Stimulated activated CD4-positive, alpha-beta T cell treated with anti-CD3 and anti-CD28 coated beads, Interleukin-4, amount 100 ng/mL, for 1 hour (primary cell): ENCODE measurements at regions not wholly inside any gene's neighbourhood (a gene's known extent, or its start where the extent isn't known, plus 50 kb on each side); places are given as distances from the start of the nearest gene placed in this dataset.
"Not testable (repeated sequence)": the region's sequence is repeated elsewhere in the genome, so short reads cannot be mapped to it uniquely, and the experiment has no call there.

Source experiments
- DNase-seq: peaks from one replicate; pipeline ENCODE4 v3.0.0-alpha.2; 2020

- DNase-seq, result no peak
Observed at GRCh38 chrX:109880629-109881028, 122.3 kb upstream of the TMEM164 start.

DNA sequence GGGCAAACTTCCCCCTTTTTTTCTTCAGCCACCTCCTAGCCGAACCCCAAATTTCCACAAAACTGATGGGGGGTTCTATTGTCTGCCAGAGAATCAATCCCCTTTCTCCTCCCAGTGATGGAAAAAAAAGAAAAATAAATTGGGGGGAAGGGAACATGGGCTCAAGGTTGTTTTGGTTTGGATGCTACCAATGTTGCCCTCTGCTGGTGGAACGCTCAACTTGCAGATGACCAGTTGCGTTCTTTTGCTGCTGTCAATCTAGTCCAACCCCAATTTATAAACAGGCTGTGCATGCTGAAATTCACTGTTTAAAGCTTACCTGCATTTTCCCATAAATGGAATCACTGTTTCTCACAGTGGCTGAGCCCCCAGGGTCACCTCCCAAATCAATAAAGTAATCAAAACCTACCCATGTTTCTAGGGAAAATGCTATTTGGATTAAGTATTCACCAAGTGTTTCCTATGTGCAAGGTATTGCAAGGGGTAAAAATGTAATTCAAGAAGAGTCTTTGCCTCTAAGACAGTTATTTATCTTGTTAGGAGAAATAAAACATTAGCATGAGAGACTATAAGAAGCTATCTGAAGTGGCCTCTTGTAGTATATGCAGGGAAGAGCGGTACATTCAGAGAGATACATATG lies 116.7 kb upstream of the TMEM164 start:
- DNase-seq, result peak; percentile 10

DNA sequence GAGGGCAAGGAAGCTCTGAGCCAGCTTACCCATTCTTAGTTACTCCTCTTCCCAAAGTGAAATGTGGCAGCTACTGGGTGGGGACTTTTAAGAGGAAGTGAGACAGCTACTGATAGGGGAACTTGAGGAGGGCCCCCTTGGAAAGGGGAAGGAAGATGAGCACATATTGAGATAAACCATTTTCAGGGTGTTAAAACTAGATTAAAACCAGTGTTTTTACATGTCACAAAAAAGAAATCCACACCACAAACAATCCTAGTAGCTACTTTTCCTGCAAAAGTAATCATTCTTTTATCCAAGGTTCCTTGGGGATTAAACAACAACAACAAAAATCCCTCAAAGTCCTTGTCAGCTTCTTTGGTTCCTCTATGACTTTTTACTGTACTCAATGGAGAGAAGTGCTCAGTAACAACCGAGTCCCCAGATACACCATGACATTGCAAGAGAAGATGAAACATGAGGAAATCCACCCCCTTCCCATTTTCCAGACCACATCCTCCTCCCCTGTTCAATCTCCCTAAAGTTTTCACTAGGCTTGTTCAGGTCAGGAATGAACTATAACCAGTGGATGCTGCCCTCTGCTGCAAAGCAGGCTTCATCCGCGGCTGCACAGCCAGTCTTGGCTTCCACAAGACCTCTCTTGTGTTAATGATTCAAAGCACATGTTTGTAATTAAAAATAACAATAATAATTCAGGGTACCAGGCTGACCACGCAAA lies 113.5 kb upstream of the TMEM164 start:
- no peak for DNase-seq

DNA sequence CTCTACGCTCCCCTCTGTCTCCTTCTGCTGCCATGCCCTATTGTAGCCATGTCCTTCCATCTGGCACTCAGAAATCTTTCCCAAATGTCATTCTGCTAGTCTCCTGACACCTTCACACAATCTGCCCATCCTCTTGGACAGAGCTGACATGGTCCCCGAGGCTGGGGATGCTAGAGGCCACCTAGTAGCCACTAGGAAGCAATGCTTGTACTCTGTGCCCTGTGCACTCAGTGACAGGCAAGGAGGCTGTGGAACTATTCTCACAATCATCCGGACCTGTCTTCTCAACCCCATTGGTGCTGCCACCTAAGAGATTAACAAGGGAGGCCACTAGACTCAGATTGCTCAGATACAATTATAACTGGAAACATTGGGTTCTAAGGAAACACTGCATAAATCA lies 112.6 kb upstream of the TMEM164 start:
- DNase-seq, result no peak

DNA sequence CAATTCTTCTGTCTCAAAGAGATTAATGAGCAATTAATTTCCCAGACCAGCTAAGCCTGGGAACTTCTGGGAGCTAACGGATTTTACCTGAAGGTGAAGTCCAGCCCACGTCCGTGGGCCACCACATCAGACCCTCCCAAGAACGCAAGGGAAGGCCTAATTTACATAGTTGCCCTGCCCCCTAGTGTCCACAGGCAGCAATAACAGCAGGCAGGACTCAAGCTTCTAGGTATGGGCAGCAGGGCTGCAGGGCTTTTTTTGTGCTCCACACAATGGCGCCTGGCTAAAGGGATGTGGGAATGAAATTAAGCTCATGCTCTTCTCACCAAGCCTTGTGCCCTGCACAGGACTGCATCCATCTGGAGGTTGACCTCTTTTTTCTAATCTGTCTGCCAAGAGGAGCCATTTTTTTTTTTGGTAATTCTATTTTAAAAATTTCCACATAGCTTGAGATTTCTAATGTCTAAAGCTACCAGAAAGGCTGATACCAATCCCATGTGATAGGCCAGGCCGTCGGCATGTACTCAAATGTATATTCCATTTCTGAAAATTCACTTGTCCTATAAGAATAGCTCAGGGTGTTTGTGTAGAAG lies 111.9 kb upstream of the TMEM164 start:
- peak; percentile 29 for DNase-seq

DNA sequence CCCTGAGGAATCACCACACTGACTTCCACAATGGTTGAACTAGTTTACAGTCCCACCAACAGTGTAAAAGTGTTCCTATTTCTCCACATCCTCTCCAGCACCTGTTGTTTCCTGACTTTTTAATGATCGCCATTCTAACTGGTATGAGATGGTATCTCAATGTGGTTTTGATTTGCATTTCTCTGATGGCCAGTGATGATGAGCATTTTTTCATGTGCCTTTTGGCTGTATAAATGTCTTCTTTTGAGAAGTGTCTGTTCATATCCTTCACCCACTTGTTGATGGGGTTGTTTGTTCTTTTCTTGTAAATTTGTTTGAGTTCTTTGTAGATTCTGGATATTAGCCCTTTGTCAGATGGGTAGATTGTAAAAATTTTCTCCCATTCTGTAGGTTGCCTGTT lies 106.9 kb upstream of the TMEM164 start:
- not testable (repeated sequence) for DNase-seq

GRCh38 chrX:109902665-109903064 lies 100.2 kb upstream of the TMEM164 start:
- DNase-seq, result no peak

DNA sequence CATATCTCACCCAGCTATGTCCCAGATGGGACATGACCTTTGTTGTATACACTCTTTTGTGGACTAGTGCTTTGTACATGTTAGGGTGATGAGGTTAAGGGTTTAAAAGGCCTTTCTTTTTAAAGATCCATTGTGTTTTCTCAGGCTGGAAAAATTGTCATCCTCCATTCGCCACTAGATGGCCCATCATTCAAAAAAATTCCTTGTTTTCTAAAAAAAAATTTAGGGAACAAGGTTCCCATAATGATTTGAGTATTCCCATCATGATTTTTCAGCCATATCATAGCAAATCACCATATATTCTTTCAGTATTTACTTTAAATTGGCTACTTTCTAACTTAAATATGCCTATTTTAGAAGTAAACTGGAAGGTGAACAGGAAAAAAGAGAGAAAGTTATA lies 91.9 kb upstream of the TMEM164 start:
- DNase-seq, result no peak

DNA sequence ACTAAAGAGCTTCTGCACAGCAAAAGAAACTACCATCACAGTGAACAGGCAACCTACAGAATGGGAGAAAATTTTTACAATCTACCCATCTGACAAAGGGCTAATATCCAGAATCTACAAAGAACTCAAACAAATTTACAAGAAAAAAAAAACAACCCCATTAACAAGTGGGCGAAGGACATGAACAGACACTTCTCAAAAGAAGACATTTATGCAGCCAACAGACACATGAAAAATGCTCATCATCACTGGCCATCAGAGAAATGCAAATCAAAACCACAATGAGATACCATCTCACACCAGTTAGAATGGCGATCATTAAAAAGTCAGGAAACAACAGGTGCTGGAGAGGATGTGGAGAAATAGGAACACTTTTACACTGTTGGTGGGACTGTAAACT lies 89.9 kb upstream of the TMEM164 start:
- not testable (repeated sequence) for DNase-seq

GRCh38 chrX:109914114-109914849 lies 88.6 kb upstream of the TMEM164 start:
- no peak for DNase-seq

DNA sequence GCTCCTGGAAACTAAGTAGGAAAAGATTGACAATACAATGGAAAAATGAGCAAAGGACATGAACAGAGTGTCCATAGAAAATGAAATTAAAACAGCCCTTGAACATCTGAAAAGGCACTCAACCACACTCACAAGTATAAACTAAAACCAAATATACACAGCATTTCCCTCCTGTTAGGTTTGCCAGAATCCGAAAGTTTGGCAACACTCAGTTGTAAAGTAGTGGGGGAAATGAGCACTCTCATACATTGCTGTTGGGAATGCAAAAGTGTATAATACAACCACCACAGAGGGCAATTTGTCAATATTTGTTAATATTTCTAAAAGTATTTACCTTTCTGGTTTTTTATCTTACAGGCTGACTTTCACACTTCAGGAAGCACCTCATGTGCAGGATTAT lies 84.2 kb upstream of the TMEM164 start:
- no peak for DNase-seq

DNA sequence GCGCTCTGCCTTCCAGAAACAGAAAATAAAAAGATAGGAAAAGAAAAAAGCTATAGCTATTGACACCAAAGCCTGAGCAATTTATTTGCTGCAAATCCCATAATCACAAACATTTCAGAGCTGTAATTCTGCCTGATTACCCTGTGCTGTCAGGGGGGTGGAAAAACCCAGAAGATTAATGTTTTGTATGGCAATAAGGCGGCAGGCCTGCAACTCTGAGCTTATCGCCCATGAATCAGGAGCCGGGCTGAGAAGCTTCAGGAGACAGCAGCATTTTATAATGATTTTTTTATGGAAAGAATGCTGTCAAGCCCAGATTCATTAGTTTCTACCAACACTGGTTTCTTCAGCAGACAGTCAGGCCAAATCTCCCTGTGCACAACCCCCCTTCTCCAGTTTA lies 82.6 kb upstream of the TMEM164 start:
- no peak for DNase-seq

GRCh38 chrX:109920868-109921267 lies 82.0 kb upstream of the TMEM164 start:
- no peak for DNase-seq

GRCh38 chrX:109922190-109922589 lies 80.7 kb upstream of the TMEM164 start:
- no peak for DNase-seq

DNA sequence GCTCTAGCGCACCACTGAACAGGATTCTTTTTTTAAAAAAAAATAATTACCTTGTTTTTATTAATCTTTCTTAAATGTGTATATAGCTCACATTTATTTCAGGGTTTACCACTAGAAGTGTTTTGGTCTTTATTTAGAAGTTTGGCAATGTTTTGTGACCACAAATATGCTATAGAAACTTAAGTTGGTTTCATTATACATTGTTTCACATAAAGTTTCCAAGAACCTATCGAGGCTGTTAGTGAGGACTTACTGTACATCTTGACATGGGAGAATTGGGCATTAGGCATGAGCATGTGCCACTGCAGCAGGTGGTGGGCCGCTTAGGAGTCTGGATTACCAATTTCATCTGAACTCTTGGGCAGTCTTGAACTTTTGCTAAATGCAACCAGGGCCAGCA lies 77.9 kb upstream of the TMEM164 start:
- not testable (repeated sequence) for DNase-seq

DNA sequence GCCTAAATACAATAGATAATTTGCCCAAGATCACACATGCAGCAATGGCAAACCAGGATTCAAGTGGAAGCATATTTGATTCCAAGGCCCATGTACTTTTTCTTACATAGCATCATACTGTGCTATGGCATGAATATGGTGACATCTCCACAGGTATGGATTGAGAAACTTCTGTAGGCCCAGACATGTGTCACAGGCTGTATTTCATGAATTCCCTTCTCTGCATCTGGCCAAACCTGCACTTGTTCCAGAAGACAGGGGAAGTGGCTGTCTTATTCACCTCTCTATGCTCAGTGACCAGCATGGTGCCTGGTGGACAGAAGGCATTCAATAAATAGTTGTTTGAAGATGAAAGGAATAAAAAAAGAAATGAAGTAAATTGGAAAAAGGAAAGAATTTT lies 77.3 kb upstream of the TMEM164 start:
- no peak for DNase-seq

- no peak for DNase-seq
Observed at GRCh38 chrX:109926118-109926517, 76.8 kb upstream of the TMEM164 start.

DNA sequence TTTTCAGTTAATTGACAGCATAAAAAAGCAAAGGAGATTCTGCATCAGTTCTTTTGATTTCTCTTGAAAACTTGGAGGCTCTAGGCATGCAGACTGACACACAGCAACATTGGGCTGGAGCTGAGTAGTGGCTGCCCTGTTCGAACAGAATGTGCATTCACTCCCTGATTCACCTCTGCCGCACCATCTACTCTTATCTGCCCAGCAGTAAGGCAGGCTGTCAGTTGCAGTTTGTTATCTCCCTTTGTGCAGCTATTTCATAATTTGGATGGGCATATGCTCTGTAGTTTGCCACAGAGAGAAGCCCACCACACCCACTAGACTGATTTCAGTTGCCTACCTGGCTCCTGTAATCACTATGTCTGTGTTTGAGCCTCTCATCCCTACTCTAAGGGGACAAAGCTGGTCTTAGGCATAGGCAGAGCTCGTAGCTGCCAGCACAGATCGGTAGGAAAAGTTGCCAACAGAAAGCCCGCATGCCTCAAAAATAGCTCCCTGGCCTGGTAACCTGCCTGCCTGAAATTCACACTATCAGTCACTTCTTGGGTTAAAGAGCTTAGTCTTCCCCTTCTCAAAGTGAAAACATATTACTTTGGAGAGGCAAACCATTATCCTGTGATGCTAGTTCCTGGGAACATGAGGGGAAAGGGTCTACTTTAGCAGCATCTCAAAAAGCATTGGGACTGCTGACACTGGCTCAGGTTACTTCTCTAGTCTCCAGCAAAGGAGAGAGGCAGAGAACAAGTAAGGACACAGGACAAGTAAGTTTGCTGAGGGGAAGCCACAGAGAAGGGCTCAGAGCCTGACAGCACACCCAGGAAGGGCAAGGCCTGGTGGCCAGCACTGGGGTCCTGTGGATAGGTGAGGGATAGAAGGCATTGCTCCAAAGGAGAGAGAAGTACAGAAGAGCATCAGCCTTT lies 75.9 kb upstream of the TMEM164 start:
- no peak for DNase-seq

GRCh38 chrX:109927663-109928273 lies 75.1 kb upstream of the TMEM164 start:
- no peak for DNase-seq

GRCh38 chrX:109928596-109929335 lies 74.1 kb upstream of the TMEM164 start:
- DNase-seq, result no peak

DNA sequence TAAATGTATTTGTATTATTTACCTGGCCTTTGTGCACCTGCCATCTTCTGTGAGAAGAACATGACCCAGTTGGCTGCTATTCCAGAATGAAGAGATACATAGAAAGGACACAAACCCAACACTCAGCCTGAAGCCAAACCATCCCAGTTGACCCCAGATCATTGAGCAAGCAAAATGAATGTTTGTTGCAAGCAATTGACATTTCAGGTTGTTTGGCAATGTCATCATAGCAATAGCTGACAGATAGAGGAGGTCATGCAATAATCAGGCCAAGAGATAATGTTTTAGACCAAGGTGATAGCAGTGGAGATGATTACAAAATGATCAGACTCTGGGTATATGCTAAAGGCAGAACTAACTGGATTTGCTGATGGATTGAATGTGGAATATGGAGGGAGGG lies 71.2 kb upstream of the TMEM164 start:
- DNase-seq, result no peak
